Fibroblast of lung (primary cell): ENCODE measurements at regions not wholly inside any gene's neighbourhood (a gene's known extent, or its start where the extent isn't known, plus 50 kb on each side); places are given as distances from the start of the nearest gene placed in this dataset.

ENCODE experiments used
- EZH2 ChIP-seq: IDR thresholded peaks from 2 replicates; pipeline ENCODE4 v1.5.1; 2012; ENCODE audit warnings: low read length, control low read depth, mild to moderate bottlenecking; ENCODE audit errors: missing control alignments
- TF ChIP-seq, protein P1 (sequence below), 2 donors: IDR thresholded peaks in 1 of 2; conservative IDR thresholded peaks in 1 of 2; 1 replicate in 1 of 2; 2 replicates in 1 of 2; pipeline ENCODE4 v1.5.1; 2011 to 2012; ENCODE audit warnings: low read length in 2 of 2, control low read depth in 1 of 2, inconsistent platforms in 1 of 2, low read depth in 1 of 2, mild to moderate bottlenecking in 1 of 2

DNA sequence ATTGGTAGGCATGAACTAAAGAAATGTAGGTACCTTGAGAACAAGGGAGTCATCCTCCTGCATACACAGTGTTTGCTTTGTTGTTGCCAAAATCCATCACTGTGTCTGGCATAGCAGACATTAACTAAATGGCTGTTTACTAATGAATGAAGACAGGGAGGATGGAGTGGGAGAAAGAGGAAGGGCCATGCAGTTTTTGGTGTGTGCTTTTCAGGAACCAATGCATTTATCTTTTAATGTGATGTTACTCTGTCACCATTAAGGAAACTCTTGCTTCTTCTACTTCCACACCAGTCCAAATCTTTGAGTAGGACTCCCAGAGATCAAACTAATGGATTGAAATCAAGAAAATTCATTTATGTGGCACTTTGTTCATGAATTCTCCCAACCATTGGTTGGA is 55.6 kb upstream of the DUSP10 start:
- TF ChIP-seq, protein P1, sequence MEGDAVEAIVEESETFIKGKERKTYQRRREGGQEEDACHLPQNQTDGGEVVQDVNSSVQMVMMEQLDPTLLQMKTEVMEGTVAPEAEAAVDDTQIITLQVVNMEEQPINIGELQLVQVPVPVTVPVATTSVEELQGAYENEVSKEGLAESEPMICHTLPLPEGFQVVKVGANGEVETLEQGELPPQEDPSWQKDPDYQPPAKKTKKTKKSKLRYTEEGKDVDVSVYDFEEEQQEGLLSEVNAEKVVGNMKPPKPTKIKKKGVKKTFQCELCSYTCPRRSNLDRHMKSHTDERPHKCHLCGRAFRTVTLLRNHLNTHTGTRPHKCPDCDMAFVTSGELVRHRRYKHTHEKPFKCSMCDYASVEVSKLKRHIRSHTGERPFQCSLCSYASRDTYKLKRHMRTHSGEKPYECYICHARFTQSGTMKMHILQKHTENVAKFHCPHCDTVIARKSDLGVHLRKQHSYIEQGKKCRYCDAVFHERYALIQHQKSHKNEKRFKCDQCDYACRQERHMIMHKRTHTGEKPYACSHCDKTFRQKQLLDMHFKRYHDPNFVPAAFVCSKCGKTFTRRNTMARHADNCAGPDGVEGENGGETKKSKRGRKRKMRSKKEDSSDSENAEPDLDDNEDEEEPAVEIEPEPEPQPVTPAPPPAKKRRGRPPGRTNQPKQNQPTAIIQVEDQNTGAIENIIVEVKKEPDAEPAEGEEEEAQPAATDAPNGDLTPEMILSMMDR (conservative IDR thresholded peaks at IDR 0.05 in 1 of 2, IDR thresholded peaks at IDR 0.05 in 1 of 2; ENCODE audit: low read depth in 1 of 2, low read length in 2 of 2) = no peak
- no peak for TF ChIP-seq EZH2
